AG04450 (cell line): ENCODE measurements at regions not wholly inside any gene's neighbourhood (a gene's known extent, or its start where the extent isn't known, plus 50 kb on each side); places are given as distances from the start of the nearest gene placed in this dataset.

Experiments
- CTCF ChIA-PET: fragments of 300-600, 350-600 bp; formaldehyde crosslinking; extraction: SDS; loops from one replicate; lab custom pipeline; 2022; ENCODE audit warnings: antibody characterized with exemption, inconsistent platforms; lab: Charles Lee
- POLR2A ChIA-PET: fragments of 350-600 bp; formaldehyde crosslinking; extraction: SDS; loops from one replicate; lab custom pipeline; 2021; ENCODE audit warnings: antibody characterized with exemption, inconsistent platforms; lab: Yijun Ruan, JAX
- DNase-seq: peaks from one replicate; pipeline ENCODE4 v3.0.0-alpha.2; 2011; ENCODE audit warnings: low read depth, low spot score
- H3K27ac ChIP-seq: one replicate; pipeline ENCODE4 v1.5.1; 2012; ENCODE audit warnings: low read depth, low read length, control low read depth
- H3K27me3 ChIP-seq: one replicate; pipeline ENCODE4 v1.6.0; 2012; ENCODE audit warnings: low read length; ENCODE audit not compliant: control insufficient read depth, insufficient read depth
- H3K4me3 ChIP-seq: 2 replicates; pipeline ENCODE4 v1.5.1; 2011; ENCODE audit warnings: mild to moderate bottlenecking, low read depth, low read length, control low read depth
- H3K9me3 ChIP-seq: 2 replicates; pipeline ENCODE4 v1.5.1; 2012; ENCODE audit warnings: low read length; ENCODE audit not compliant: control insufficient read depth, insufficient read depth
- TF ChIP-seq, protein P1 (sequence below): IDR thresholded peaks from 2 replicates; pipeline ENCODE4 v1.5.1; 2011; ENCODE audit warnings: low read depth, low read length, control low read depth, inconsistent platforms

GRCh38 chr14:59085207-59085739 is 103.2 kb upstream of the DAAM1 start:
- Histone ChIP-seq H3K27me3 (no peaks in the 10 kb centered on the region), H3K9me3 (no peaks in the 10 kb centered on the region), H3K4me3 (no peak overlapping the region), H3K27ac (no peak overlapping the region)
- DNase-seq = no peak
- POLR2A ChIA-PET = interaction anchor here (0.7 kb wide), 2 partner anchors 8 to 1864 kb away, joined by 4 to 11 read pairs; no protein-coding TSS in a partner anchor
- TF ChIP-seq, protein P1, sequence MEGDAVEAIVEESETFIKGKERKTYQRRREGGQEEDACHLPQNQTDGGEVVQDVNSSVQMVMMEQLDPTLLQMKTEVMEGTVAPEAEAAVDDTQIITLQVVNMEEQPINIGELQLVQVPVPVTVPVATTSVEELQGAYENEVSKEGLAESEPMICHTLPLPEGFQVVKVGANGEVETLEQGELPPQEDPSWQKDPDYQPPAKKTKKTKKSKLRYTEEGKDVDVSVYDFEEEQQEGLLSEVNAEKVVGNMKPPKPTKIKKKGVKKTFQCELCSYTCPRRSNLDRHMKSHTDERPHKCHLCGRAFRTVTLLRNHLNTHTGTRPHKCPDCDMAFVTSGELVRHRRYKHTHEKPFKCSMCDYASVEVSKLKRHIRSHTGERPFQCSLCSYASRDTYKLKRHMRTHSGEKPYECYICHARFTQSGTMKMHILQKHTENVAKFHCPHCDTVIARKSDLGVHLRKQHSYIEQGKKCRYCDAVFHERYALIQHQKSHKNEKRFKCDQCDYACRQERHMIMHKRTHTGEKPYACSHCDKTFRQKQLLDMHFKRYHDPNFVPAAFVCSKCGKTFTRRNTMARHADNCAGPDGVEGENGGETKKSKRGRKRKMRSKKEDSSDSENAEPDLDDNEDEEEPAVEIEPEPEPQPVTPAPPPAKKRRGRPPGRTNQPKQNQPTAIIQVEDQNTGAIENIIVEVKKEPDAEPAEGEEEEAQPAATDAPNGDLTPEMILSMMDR = no peak
- CTCF ChIA-PET = interaction anchor here (0.6 to 2.2 kb wide), 3 partner anchors 30 to 1688 kb away, joined by 3 to 9 read pairs (median 6); no protein-coding TSS in a partner anchor

DNA sequence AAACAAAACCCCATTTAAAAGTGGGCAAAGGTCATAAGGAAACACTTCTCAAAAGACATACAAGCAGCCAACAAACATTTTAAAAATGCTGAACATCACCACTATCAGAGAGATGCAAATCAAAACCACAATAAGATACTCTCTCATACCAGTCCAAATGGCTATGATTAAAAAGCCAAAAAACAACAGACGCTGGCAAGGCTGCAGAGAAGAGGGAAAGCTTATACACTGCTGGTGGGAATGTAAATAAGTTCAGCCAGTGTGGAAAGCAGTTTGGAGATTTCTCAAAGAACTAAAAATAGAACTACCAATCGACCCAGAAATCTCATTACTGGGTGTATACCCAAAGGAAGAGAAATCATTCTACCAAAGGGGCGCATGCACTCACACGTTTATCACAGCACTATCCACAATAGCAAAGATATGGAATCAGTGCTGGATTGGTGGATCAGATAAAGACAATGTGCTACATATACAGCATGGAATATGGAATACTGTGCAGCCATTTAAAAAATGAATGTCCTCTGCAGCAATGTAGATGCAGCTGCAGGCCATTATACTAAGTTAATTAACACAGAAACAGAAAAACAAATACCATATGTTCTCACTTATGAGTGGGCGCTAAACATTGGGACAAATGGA is 102.1 kb upstream of the DAAM1 start:
- TF ChIP-seq, protein P1 = no peak
- POLR2A ChIA-PET = interaction anchor here (0.7 kb wide), 1 partner anchor 1865 kb away, joined by 11 read pairs; no protein-coding TSS in a partner anchor
- H3K4me3 ChIP-seq = no peak overlapping the region
- H3K27me3 ChIP-seq = no peaks in the 10 kb centered on the region
- H3K27ac ChIP-seq = no peak overlapping the region
- no peaks in the 10 kb centered on the region for H3K9me3 ChIP-seq
- CTCF ChIA-PET = interaction anchor here (0.6 kb wide), 1 partner anchor 1686 kb away, joined by 6 read pairs; no protein-coding TSS in a partner anchor
- DNase-seq = peak; percentile 8

GRCh38 chr14:59087240-59087639 is 101.2 kb upstream of the DAAM1 start:
- H3K4me3 ChIP-seq = no peak overlapping the region
- TF ChIP-seq, protein P1 = no peak
- DNase-seq = no peak
- H3K27ac ChIP-seq = no peak overlapping the region
- H3K27me3 ChIP-seq = no peaks in the 10 kb centered on the region
- ChIA-PET POLR2A (interaction anchor here (0.7 kb wide), 1 partner anchor 14 kb away, joined by 4 read pairs; no protein-coding TSS in a partner anchor), CTCF (no interaction called here)
- no peaks in the 10 kb centered on the region for H3K9me3 ChIP-seq

DNA sequence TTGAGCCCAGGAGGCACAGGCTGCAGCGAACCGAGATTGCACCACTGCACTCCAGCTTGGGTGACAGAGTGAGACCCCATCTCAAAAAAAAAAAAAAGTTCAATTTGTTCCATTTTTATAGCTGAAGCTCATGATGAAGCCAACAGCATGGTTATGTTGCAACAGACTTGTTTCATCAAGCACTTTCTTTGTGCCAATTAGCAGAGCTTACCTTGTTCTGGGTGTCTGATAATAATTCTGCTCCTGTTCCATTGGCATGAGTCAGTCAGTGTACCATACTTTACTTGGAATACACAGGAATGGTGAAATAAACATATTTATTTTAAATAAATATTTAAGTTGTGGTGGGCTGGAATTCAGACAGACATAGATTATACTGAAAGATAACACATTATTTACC is 100.8 kb upstream of the DAAM1 start:
- Histone ChIP-seq H3K4me3 (no peak overlapping the region), H3K27me3 (no peaks in the 10 kb centered on the region), H3K9me3 (no peaks in the 10 kb centered on the region), H3K27ac (no peak overlapping the region)
- TF ChIP-seq, protein P1 = no peak
- ChIA-PET CTCF (no interaction called here), POLR2A (interaction anchor here (0.7 kb wide), 2 partner anchors 13 to 56 kb away, joined by 4 to 6 read pairs; no protein-coding TSS in a partner anchor)
- DNase-seq = no peak

DNA sequence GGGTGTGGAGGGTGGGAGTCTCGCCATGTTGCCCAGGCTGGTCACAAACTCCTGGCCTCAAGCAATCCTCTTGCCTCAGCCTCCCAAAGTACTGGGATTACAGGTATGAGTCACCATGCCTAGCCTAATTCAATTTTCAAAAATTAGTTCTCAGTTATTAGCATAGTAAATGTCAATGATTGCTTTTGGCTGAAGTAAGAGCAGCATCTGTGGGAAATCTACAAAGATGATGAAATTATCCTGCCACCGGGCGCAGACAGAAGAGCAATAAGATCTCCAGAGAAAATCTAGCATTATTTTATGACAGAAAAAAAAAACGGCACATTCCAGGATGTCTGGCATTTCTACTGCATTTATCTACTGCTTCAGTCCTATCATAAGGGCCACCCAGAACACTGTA is 97.9 kb upstream of the DAAM1 start:
- H3K9me3 ChIP-seq = no peaks in the 10 kb centered on the region
- H3K4me3 ChIP-seq = no peak overlapping the region
- TF ChIP-seq, protein P1 = no peak
- ChIA-PET CTCF (no interaction called here), POLR2A (no interaction called here)
- no peak overlapping the region for H3K27ac ChIP-seq
- DNase-seq = no peak
- H3K27me3 ChIP-seq = no peaks in the 10 kb centered on the region
